Naive thymus-derived CD4-positive, alpha-beta T cell (primary cell): ENCODE measurements at regions not wholly inside any gene's neighbourhood (a gene's known extent, or its start where the extent isn't known, plus 50 kb on each side); places are given as distances from the start of the nearest gene placed in this dataset.

ENCODE experiments used
- ATAC-seq: fragments of 150-1000 bp; cut with Tn5 transposase; 2 replicates; pipeline ENCODE4 v1.10.0; 2021; ENCODE audit warnings: mild to moderate bottlenecking, moderate library complexity
- CTCF ChIA-PET: fragments of 350-600 bp; sonication (Branson Sonifier 250); formaldehyde crosslinking; loops from one replicate; lab custom pipeline; 2021; ENCODE audit warnings: antibody characterized with exemption; lab: Charles Lee
- POLR2A ChIA-PET: fragments of 350-600 bp; sonication (Branson Sonifier 250); formaldehyde crosslinking; loops from one replicate; lab custom pipeline; 2021; ENCODE audit warnings: antibody characterized with exemption, inconsistent platforms; lab: Charles Lee
- DNase-seq, 9 donors: peaks; one replicate each; pipeline versions ENCODE4 v3.0.0 to v3.0.0-alpha.2; 2020 to 2022; ENCODE audit warnings: mixed read lengths in 1 of 9
- H3K27ac ChIP-seq: one replicate; pipeline ENCODE4 v1.7.0; 2013; ENCODE audit warnings: mild to moderate bottlenecking, low read depth, low read length, moderate library complexity
- H3K27me3 ChIP-seq, 2 donors: one replicate each; pipeline ENCODE4 v1.7.0; 2013; ENCODE audit warnings: low read length in 2 of 2, mild to moderate bottlenecking in 2 of 2, moderate library complexity in 2 of 2; ENCODE audit not compliant: control insufficient read depth in 2 of 2, insufficient read depth in 2 of 2
- H3K36me3 ChIP-seq, 3 experiments: 1 replicate in 2 of 3; 2 replicates in 1 of 3; pipeline ENCODE4 v1.7.0; 2013; ENCODE audit warnings: low read length in 3 of 3, mild to moderate bottlenecking in 3 of 3, moderate library complexity in 1 of 3; ENCODE audit not compliant: insufficient read depth in 3 of 3, control insufficient read depth in 2 of 3
- H3K4me1 ChIP-seq, 2 donors: one replicate each; pipeline ENCODE4 v1.7.0; 2013; ENCODE audit warnings: low read length in 2 of 2, mild to moderate bottlenecking in 2 of 2, moderate library complexity in 1 of 2; ENCODE audit not compliant: control insufficient read depth in 2 of 2, insufficient read depth in 2 of 2
- H3K4me3 ChIP-seq: 2 replicates; pipeline ENCODE4 v1.7.0; 2013; ENCODE audit warnings: mild to moderate bottlenecking, low read length
- H3K9me3 ChIP-seq, 3 experiments: 1 replicate in 2 of 3; 2 replicates in 1 of 3; pipeline ENCODE4 v1.7.0; 2013; ENCODE audit warnings: low read length in 3 of 3; ENCODE audit not compliant: control insufficient read depth in 2 of 3
- H3K27ac Mint-ChIP-seq, 9 donors: one replicate each; pipeline ENCODE4 v1.8.0; 2020 to 2022; ENCODE audit warnings: mixed read lengths in 9 of 9, mild to moderate bottlenecking in 8 of 9, moderate library complexity in 5 of 9, inconsistent platforms in 2 of 9
- H3K27me3 Mint-ChIP-seq, 5 donors: one replicate each; pipeline ENCODE4 v1.8.0; 2021 to 2022; ENCODE audit warnings: mixed read lengths in 5 of 5, mild to moderate bottlenecking in 1 of 5
- H3K36me3 Mint-ChIP-seq, 5 donors: one replicate each; pipeline ENCODE4 v1.8.0; 2020 to 2022; ENCODE audit warnings: mixed read lengths in 5 of 5, mild to moderate bottlenecking in 3 of 5, inconsistent platforms in 1 of 5
- H3K4me1 Mint-ChIP-seq, 7 donors: one replicate each; pipeline ENCODE4 v1.8.0; 2020 to 2022; ENCODE audit warnings: mixed read lengths in 7 of 7, mild to moderate bottlenecking in 3 of 7, inconsistent platforms in 1 of 7
- H3K4me3 Mint-ChIP-seq, 10 donors: one replicate each; pipeline ENCODE4 v1.8.0; 2020 to 2022; ENCODE audit warnings: mild to moderate bottlenecking in 10 of 10, mixed read lengths in 10 of 10, moderate library complexity in 6 of 10, inconsistent platforms in 2 of 10
- H3K9me3 Mint-ChIP-seq, 11 donors: one replicate each; pipeline ENCODE4 v1.8.0; 2020 to 2022; ENCODE audit warnings: mixed read lengths in 11 of 11, mild to moderate bottlenecking in 4 of 11, inconsistent platforms in 1 of 11, moderate library complexity in 1 of 11
- intact Hi-C, 2 donors: fragments of 100-400 bp; cut with micrococcal nuclease; formaldehyde crosslinking; loops; one replicate each; pipeline ENCODE4 v1.15.1; 2023

DNA sequence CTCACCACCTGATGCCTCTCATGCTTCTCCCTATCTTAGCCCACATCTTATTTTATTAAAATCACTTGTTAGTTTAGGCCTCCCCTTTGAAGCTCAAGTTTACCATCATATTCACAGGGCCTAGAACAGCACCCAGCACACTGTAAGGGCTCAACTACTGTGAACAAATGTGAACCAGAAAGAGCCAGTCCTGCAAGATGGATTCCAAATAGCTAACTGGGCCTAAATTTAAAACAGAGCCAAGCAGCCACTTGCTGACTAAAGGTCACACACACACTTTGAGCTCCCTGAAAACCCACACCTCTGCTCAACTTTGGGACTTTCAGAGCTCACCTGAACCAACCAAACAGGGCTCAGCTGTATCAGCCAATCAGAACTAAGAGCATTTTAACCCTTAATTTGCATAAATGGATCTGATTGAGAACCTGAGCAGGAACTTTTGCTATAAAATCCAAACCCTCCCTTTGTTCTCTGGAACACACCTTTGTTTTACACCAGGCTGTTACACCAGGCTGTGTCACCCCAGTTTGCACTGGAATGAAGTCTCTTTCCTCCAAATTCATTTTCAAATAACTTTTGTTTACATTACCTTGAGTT is 62.1 kb upstream of the EXOC1L start:
- H3K9me3 Mint-ChIP-seq = no peaks in the 10 kb centered on the region
- POLR2A ChIA-PET = no interaction called here

DNA sequence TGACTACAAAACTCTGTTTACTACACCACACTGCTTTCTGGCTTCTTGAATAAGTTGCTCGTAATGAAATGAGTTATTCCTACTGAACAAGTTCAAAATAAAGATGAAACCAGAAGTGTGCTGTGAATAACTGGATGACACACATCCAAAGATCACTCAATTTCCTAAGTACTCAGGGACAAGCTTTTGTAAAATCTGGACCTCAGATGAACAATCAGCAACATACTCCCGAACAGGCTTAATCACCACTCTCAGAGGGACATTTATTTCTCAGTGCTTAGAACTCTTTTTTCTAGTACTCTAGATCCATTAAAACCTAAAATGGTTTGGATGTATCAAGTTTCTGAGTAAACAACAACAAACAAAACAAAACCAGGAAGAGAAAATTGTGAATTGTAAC is 61.5 kb upstream of the EXOC1L start:
- H3K9me3 ChIP-seq = no peaks in the 10 kb centered on the region
- CTCF ChIA-PET = no interaction called here
- Mint-ChIP-seq H3K4me3 (no peak overlapping the region), H3K27me3 (peaks cover 0 to 3% (median 0%) of the 10 kb centered on the region in 5 donors), H3K4me1 (peaks cover 0 to 4% (median 0%) of the 10 kb centered on the region in 7 donors), H3K27ac (peak overlapping the region in 1 of 9 donors; percentile 9), H3K9me3 (no peaks in the 10 kb centered on the region), H3K36me3 (no peaks in the 10 kb centered on the region)
- no peak overlapping the region for H3K27ac ChIP-seq
- no peak for DNase-seq
- no peaks in the 10 kb centered on the region for H3K4me1 ChIP-seq
- ATAC-seq = no peak
- no peak overlapping the region for H3K4me3 ChIP-seq
- H3K27me3 ChIP-seq = no peaks in the 10 kb centered on the region
- intact Hi-C loops = loop anchor here in 1 of 2 donors (10.0 kb wide), 1 partner anchor 107 kb away; no protein-coding TSS in a partner anchor
- no peaks in the 10 kb centered on the region for H3K36me3 ChIP-seq
- POLR2A ChIA-PET = no interaction called here

More for the DNA sequence above, 62.1 kb upstream of the EXOC1L start:
- intact Hi-C loops = loop anchor here in 1 of 2 donors (10.0 kb wide), 1 partner anchor 107 kb away; no protein-coding TSS in a partner anchor
- Histone ChIP-seq H3K27me3 (no peaks in the 10 kb centered on the region), H3K36me3 (no peaks in the 10 kb centered on the region), H3K27ac (no peak overlapping the region), H3K9me3 (no peaks in the 10 kb centered on the region), H3K4me1 (no peaks in the 10 kb centered on the region), H3K4me3 (no peak overlapping the region)
- CTCF ChIA-PET = no interaction called here
- H3K4me1 Mint-ChIP-seq = peaks cover 0 to 4% (median 0%) of the 10 kb centered on the region in 7 donors
- no peak for ATAC-seq
- no peak overlapping the region for H3K4me3 Mint-ChIP-seq
- H3K36me3 Mint-ChIP-seq = no peaks in the 10 kb centered on the region
- peak overlapping the region in 1 of 9 donors; percentile 9 for H3K27ac Mint-ChIP-seq
- peaks cover 0 to 3% (median 0%) of the 10 kb centered on the region in 5 donors for H3K27me3 Mint-ChIP-seq
- no peak for DNase-seq

DNA sequence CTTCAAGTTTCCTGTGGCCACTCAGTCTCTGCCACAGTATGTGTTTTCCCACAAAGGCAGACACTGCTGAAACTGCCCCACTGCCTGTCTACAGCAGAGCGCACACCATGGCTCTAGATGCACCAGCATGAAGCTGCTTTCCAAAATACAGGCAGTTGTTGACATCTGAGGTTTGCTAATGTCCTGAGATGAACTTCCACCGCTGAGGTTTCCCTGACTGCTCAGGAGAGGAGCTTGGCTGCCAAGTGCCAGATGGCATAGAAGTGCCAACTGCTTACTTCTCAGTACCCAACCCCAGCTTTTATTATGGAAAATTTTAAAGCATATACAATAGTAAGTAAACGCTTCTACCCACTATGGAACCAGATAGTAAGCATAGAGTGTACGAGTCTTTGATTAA is 61.0 kb upstream of the EXOC1L start:
- H3K9me3 Mint-ChIP-seq = no peaks in the 10 kb centered on the region
- ChIA-PET POLR2A (no interaction called here), CTCF (no interaction called here)
- H3K27ac Mint-ChIP-seq = no peak overlapping the region
- Histone ChIP-seq H3K27ac (no peak overlapping the region), H3K4me3 (no peak overlapping the region), H3K27me3 (no peaks in the 10 kb centered on the region), H3K9me3 (no peaks in the 10 kb centered on the region), H3K36me3 (no peaks in the 10 kb centered on the region), H3K4me1 (no peaks in the 10 kb centered on the region)
- DNase-seq (no peak), ATAC-seq (peak; percentile 37)
- peaks cover 0 to 4% (median 0%) of the 10 kb centered on the region in 7 donors for H3K4me1 Mint-ChIP-seq
- peaks cover 0 to 3% (median 0%) of the 10 kb centered on the region in 5 donors for H3K27me3 Mint-ChIP-seq
- no peaks in the 10 kb centered on the region for H3K36me3 Mint-ChIP-seq
- intact Hi-C loops = loop anchor here in 1 of 2 donors (10.0 kb wide), 1 partner anchor 106 kb away; no protein-coding TSS in a partner anchor
- H3K4me3 Mint-ChIP-seq = no peak overlapping the region

DNA sequence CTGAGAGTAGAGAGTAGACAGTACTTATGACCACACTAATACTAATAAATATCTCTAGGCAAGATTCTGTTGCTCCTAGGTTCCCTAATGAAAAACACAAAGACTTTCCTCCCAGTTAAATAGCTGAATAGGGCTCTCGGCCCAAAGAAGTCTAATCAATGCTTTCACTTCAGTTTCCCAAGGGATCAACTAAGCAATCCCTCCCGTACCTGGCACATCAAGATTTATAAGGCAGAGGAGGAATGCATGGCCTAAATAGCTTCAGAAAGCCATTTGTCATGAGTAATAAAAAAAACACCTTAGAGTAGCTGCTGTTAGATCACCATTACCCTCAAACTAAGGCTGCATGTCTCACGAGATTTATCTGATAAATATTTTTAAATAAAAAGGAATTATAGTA is 56.8 kb upstream of the EXOC1L start:
- Mint-ChIP-seq H3K9me3 (no peaks in the 10 kb centered on the region), H3K27ac (no peak overlapping the region), H3K27me3 (peaks cover 3 to 15% (median 11%) of the 10 kb centered on the region in 5 donors), H3K4me3 (no peak overlapping the region), H3K4me1 (no peaks in the 10 kb centered on the region), H3K36me3 (no peaks in the 10 kb centered on the region)
- Histone ChIP-seq H3K9me3 (no peaks in the 10 kb centered on the region), H3K27ac (no peak overlapping the region), H3K4me1 (no peaks in the 10 kb centered on the region), H3K36me3 (no peaks in the 10 kb centered on the region), H3K4me3 (no peak overlapping the region), H3K27me3 (no peaks in the 10 kb centered on the region)
- ChIA-PET CTCF (no interaction called here), POLR2A (no interaction called here)
- DNase-seq (no peak), ATAC-seq (no peak)
- intact Hi-C loops = no loop called here

GRCh38 chr4:55763996-55764395 is 55.6 kb upstream of the EXOC1L start:
- DNase-seq = no peak
- Histone ChIP-seq H3K4me1 (no peaks in the 10 kb centered on the region), H3K27ac (no peak overlapping the region), H3K9me3 (no peaks in the 10 kb centered on the region), H3K4me3 (no peak overlapping the region), H3K36me3 (no peaks in the 10 kb centered on the region), H3K27me3 (no peaks in the 10 kb centered on the region)
- CTCF ChIA-PET = no interaction called here
- Mint-ChIP-seq H3K9me3 (no peaks in the 10 kb centered on the region), H3K27me3 (peaks cover 3 to 16% (median 11%) of the 10 kb centered on the region in 5 donors), H3K4me3 (no peak overlapping the region), H3K27ac (peak overlapping the region in 1 of 9 donors; percentile 70), H3K36me3 (no peaks in the 10 kb centered on the region), H3K4me1 (no peaks in the 10 kb centered on the region)
- no peak for ATAC-seq
- intact Hi-C loops = no loop called here
- POLR2A ChIA-PET = interaction anchor here (0.6 kb wide), 1 partner anchor 219 kb away, joined by 5 read pairs; no protein-coding TSS in a partner anchor

GRCh38 chr4:55765070-55765469 is 54.5 kb upstream of the EXOC1L start:
- H3K27ac ChIP-seq = no peak overlapping the region
- H3K27me3 Mint-ChIP-seq = peaks cover 3 to 18% (median 11%) of the 10 kb centered on the region in 5 donors
- H3K4me1 ChIP-seq = no peaks in the 10 kb centered on the region
- no peaks in the 10 kb centered on the region for H3K9me3 Mint-ChIP-seq
- intact Hi-C loops = no loop called here
- no peaks in the 10 kb centered on the region for H3K4me1 Mint-ChIP-seq
- no peak for DNase-seq
- H3K36me3 Mint-ChIP-seq = no peaks in the 10 kb centered on the region
- no peak overlapping the region for H3K27ac Mint-ChIP-seq
- no peaks in the 10 kb centered on the region for H3K36me3 ChIP-seq
- no peak for ATAC-seq
- no peak overlapping the region for H3K4me3 ChIP-seq
- POLR2A ChIA-PET = no interaction called here
- H3K9me3 ChIP-seq = no peaks in the 10 kb centered on the region
- no peak overlapping the region for H3K4me3 Mint-ChIP-seq
- no peaks in the 10 kb centered on the region for H3K27me3 ChIP-seq
- CTCF ChIA-PET = no interaction called here

- ChIA-PET POLR2A (no interaction called here), CTCF (interaction anchor here (0.7 kb wide), 1 partner anchor 223 kb away, joined by 3 read pairs; no protein-coding TSS in a partner anchor)
- intact Hi-C loops = no loop called here
- no peak for DNase-seq
- no peak overlapping the region for H3K27ac ChIP-seq
- H3K36me3 Mint-ChIP-seq = no peaks in the 10 kb centered on the region
- no peaks in the 10 kb centered on the region for H3K4me1 ChIP-seq
- H3K9me3 ChIP-seq = no peaks in the 10 kb centered on the region
- H3K27me3 Mint-ChIP-seq = peaks cover 3 to 24% (median 20%) of the 10 kb centered on the region in 5 donors
- no peak for ATAC-seq
- H3K27ac Mint-ChIP-seq = no peak overlapping the region
- H3K36me3 ChIP-seq = no peaks in the 10 kb centered on the region
- no peak overlapping the region for H3K4me3 Mint-ChIP-seq
- no peaks in the 10 kb centered on the region for H3K27me3 ChIP-seq
- H3K9me3 Mint-ChIP-seq = no peaks in the 10 kb centered on the region
- H3K4me3 ChIP-seq = no peak overlapping the region
- no peaks in the 10 kb centered on the region for H3K4me1 Mint-ChIP-seq
Observed at GRCh38 chr4:55768291-55768690, 51.3 kb upstream of the EXOC1L start.
